HEK293 (cell line): ENCODE measurements at regions not wholly inside any gene's neighbourhood (a gene's known extent, or its start where the extent isn't known, plus 50 kb on each side); places are given as distances from the start of the nearest gene placed in this dataset.

Source experiments
- CTCF ChIA-PET: fragments of 350-600 bp; formaldehyde crosslinking; extraction: SDS; loops from one replicate; lab custom pipeline; 2021; ENCODE audit warnings: antibody characterized with exemption; lab: Yijun Ruan, JAX
- POLR2A ChIA-PET: fragments of 300-600 bp; formaldehyde crosslinking; extraction: SDS; loops from one replicate; lab custom pipeline; 2020; ENCODE audit warnings: antibody characterized with exemption, inconsistent platforms; lab: Yijun Ruan, JAX
- H3K27ac ChIP-seq: fragments of 200-500 bp; sonication (Bioruptor generic); 2 replicates; pipeline ENCODE4 v1.5.1; 2014; ENCODE audit warnings: low read depth, low read length, control low read depth, inconsistent platforms; ENCODE audit errors: extremely low read depth
- H3K36me3 ChIP-seq, 2 experiments: fragments of 200-500 bp in 1 of 2; sonication (Bioruptor generic) in 1 of 2; 1 replicate in 1 of 2; 2 replicates in 1 of 2; pipeline ENCODE4 v1.5.1; 2014 to 2017; ENCODE audit warnings: inconsistent platforms in 2 of 2, low read length in 2 of 2; ENCODE audit not compliant: control insufficient read depth in 2 of 2, insufficient read depth in 1 of 2
- H3K4me1 ChIP-seq: fragments of 200-500 bp; sonication (Bioruptor generic); 2 replicates; pipeline ENCODE4 v1.5.1; 2014; ENCODE audit warnings: mild to moderate bottlenecking, low read length, inconsistent platforms; ENCODE audit not compliant: control insufficient read depth, insufficient read depth
- H3K4me3 ChIP-seq: 2 replicates; pipeline ENCODE4 v1.5.1; 2011; ENCODE audit warnings: low read depth, mild to moderate bottlenecking, control low read depth, low read length, moderate library complexity
- H3K9me3 ChIP-seq: fragments of 200-500 bp; sonication (Bioruptor generic); 2 replicates; pipeline ENCODE4 v1.5.1; 2014; ENCODE audit warnings: low read depth, low read length, inconsistent platforms; ENCODE audit not compliant: control insufficient read depth, insufficient read depth
- IKZF3 ChIP-seq: fragments of 450-650 bp; IDR thresholded peaks from 2 replicates; pipeline ENCODE4 v1.5.0; 2018; ENCODE audit warnings: missing biosample characterization, mild to moderate bottlenecking, missing genetic modification characterization, moderate library complexity
- KLF1 ChIP-seq: fragments of 450-650 bp; formaldehyde crosslinking; IDR thresholded peaks from 2 replicates; pipeline ENCODE4 v1.5.1; 2016; ENCODE audit warnings: missing biosample characterization, missing genetic modification characterization
- RBAK ChIP-seq: fragments of 450-650 bp; formaldehyde crosslinking; IDR thresholded peaks from 2 replicates; pipeline ENCODE4 v1.5.1; 2016; ENCODE audit warnings: missing biosample characterization, missing genetic modification characterization
- ZFP69B ChIP-seq: fragments of 450-650 bp; formaldehyde crosslinking; IDR thresholded peaks from 2 replicates; pipeline ENCODE4 v1.5.1; 2016; ENCODE audit warnings: missing biosample characterization, missing genetic modification characterization
- ZNF157 ChIP-seq: fragments of 450-650 bp; formaldehyde crosslinking; IDR thresholded peaks from 2 replicates; pipeline ENCODE4 v1.5.1; 2016; ENCODE audit warnings: missing biosample characterization, missing genetic modification characterization
- ZNF292 ChIP-seq: fragments of 450-650 bp; formaldehyde crosslinking; IDR thresholded peaks from 2 replicates; pipeline ENCODE4 v1.5.1; 2016; ENCODE audit warnings: low read depth, missing biosample characterization, missing genetic modification characterization, borderline replicate concordance
- ZNF366 ChIP-seq: fragments of 450-650 bp; formaldehyde crosslinking; conservative IDR thresholded peaks from 2 replicates; pipeline ENCODE4 v1.5.1; 2016; ENCODE audit warnings: missing biosample characterization, missing genetic modification characterization
- ZNF501 ChIP-seq: fragments of 450-650 bp; formaldehyde crosslinking; IDR thresholded peaks from 2 replicates; pipeline ENCODE4 v1.5.1; 2016; ENCODE audit warnings: missing biosample characterization, missing genetic modification characterization
- ZNF510 ChIP-seq: fragments of 450-650 bp; formaldehyde crosslinking; IDR thresholded peaks from 2 replicates; pipeline ENCODE4 v1.5.1; 2018; ENCODE audit warnings: mild to moderate bottlenecking, missing genetic modification characterization, missing biosample characterization; ENCODE audit not compliant: insufficient replicate concordance
- ZNF600 ChIP-seq: fragments of 450-650 bp; formaldehyde crosslinking; IDR thresholded peaks from 2 replicates; pipeline ENCODE4 v1.5.1; 2016; ENCODE audit warnings: missing biosample characterization, missing genetic modification characterization
- ZNF677 ChIP-seq: fragments of 450-650 bp; IDR thresholded peaks from 2 replicates; pipeline ENCODE4 v1.5.0; 2018; ENCODE audit warnings: missing biosample characterization, mild to moderate bottlenecking, missing genetic modification characterization, moderate library complexity
- ZNF777 ChIP-seq: fragments of 450-650 bp; formaldehyde crosslinking; IDR thresholded peaks from 2 replicates; pipeline ENCODE4 v1.5.1; 2017; ENCODE audit warnings: missing biosample characterization, missing genetic modification characterization, borderline replicate concordance
- ZSCAN23 ChIP-seq: fragments of 450-650 bp; formaldehyde crosslinking; IDR thresholded peaks from 2 replicates; pipeline ENCODE4 v1.5.1; 2016; ENCODE audit warnings: missing biosample characterization, missing genetic modification characterization
- TF ChIP-seq, protein P1 (sequence below): fragments of 450-650 bp; formaldehyde crosslinking; IDR thresholded peaks from 2 replicates; pipeline ENCODE4 v1.5.1; 2017; ENCODE audit warnings: missing biosample characterization, missing genetic modification characterization
- TF ChIP-seq, protein P2 (sequence below): fragments of 450-650 bp; formaldehyde crosslinking; IDR thresholded peaks from 2 replicates; pipeline ENCODE4 v1.5.1; 2016; ENCODE audit warnings: missing biosample characterization, missing genetic modification characterization
- TF ChIP-seq, protein P3 (sequence below): fragments of 450-650 bp; formaldehyde crosslinking; IDR thresholded peaks from 2 replicates; pipeline ENCODE4 v1.5.1; 2016; ENCODE audit warnings: missing biosample characterization, missing genetic modification characterization, borderline replicate concordance

DNA sequence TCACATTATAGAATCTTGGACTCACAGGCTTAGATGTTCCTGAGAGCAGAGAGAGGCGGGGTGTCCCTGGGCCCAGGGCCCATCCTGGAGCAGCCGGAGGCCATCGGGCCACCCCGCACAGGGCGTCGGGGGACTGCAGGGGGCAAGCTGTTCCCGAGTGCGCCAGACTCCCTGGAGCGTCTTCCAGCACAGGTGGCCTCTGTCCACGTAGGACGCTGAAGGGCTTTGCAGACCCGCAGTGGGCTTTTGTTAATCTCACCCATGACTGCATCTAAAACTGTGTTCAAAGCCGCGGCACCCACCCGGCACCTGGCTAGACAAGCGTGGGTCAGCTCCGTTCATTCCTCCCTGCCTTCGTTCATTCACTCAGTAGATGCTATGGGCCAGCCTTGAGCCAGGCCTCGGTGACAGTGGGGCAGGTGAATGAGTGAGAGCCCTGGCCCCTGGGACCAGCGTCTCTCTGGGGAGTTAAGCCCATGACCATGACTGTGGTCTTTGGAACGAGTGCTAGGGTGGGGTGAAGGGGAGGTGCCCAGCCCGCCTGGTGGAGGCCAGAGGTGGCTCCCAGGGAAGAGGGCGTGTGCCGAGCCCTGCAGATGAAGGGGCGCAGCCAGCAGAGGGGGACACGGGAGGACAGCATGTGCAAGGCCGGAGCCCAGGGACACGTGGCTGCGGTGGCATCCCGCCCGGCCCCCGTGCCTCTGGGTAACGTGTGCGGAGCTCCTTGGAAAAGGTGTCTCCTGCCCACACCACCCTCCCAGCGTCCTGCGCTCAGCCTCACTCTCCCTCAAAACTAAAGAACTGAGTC is 98.3 kb downstream of the HMX1 start:
- Histone ChIP-seq H3K27ac (no peak overlapping the region), H3K4me1 (no peaks in the 10 kb centered on the region), H3K36me3 (no peaks in the 10 kb centered on the region), H3K4me3 (no peak overlapping the region), H3K9me3 (no peaks in the 10 kb centered on the region)
- TF ChIP-seq KLF1 (tag by site-specific recombination) (peak; percentile 86), ZNF292 (tag by site-specific recombination) (no peak), ZNF677 (tag by site-specific recombination) (no peak)
- TF ChIP-seq, protein P1, sequence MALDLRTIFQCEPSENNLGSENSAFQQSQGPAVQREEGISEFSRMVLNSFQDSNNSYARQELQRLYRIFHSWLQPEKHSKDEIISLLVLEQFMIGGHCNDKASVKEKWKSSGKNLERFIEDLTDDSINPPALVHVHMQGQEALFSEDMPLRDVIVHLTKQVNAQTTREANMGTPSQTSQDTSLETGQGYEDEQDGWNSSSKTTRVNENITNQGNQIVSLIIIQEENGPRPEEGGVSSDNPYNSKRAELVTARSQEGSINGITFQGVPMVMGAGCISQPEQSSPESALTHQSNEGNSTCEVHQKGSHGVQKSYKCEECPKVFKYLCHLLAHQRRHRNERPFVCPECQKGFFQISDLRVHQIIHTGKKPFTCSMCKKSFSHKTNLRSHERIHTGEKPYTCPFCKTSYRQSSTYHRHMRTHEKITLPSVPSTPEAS (tag by site-specific recombination): no peak
- POLR2A ChIA-PET: no interaction called here
- CTCF ChIA-PET: no interaction called here

DNA sequence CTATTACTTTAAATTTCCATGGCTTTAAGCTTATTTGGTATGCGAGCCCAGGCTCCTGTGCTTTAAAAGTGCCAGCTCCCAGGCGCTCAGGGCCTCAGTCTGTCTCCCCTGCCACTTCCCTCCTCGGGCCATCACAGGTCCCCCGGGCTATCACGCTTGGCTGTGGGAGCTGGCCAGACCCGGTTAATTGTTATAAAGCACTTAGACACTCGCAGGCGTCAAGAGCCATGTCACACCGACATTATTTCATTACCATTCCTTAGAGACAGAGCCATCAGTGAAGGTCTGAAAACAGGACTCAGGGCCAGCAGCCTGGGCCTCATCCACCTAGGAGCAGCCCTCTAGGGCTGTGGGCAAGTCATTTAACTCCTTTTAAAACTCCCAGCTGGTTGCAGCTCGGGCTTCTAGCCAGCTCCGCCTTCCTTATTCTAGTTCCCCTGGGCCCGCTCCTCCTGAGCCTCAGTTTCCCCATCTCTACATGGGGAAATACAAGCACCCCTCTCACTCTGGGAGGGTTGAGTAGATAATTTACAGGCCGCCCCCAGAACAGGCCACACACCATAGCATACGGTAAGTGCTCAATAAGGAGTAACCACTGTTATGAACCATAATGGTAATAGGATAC is 99.0 kb downstream of the HMX1 start:
- POLR2A ChIA-PET: no interaction called here
- Histone ChIP-seq H3K9me3 (no peaks in the 10 kb centered on the region), H3K27ac (no peak overlapping the region), H3K4me1 (no peaks in the 10 kb centered on the region), H3K36me3 (no peaks in the 10 kb centered on the region), H3K4me3 (no peak overlapping the region)
- TF ChIP-seq ZNF600 (tag by site-specific recombination) (0 out of 2 replicates have a peak, but pooled peaks have one; percentile 47), RBAK (tag by site-specific recombination) (no peak)
- CTCF ChIA-PET: no interaction called here

DNA sequence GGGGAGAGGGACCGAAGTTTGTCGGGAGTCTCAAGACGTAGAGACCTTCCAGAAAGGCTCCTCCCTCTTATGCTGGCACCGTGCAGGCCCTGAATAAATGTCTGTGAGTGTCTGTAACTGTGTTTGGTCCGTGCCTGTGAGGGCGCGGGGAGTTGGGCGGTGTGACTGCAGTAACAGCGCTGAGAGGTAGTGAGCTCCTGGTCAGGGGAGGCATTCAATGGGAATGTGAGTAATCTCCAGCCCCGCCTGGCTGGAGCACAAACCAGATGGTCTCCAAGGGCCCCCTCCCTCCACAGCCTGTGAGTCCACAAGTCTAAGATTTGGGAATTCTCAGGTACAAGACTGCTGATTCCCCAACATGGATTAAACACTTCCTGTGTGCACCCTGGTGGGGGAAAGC is 100.0 kb downstream of the HMX1 start:
- Histone ChIP-seq H3K4me3 (no peak overlapping the region), H3K9me3 (no peaks in the 10 kb centered on the region), H3K36me3 (no peaks in the 10 kb centered on the region), H3K27ac (no peak overlapping the region), H3K4me1 (no peaks in the 10 kb centered on the region)
- ChIA-PET POLR2A (no interaction called here), CTCF (no interaction called here)
- TF ChIP-seq ZNF366 (tag by site-specific recombination): no peak
- TF ChIP-seq ZNF510 (tag by site-specific recombination): no peak
- no peak for TF ChIP-seq ZNF157 (tag by site-specific recombination)
- TF ChIP-seq IKZF3 (tag by site-specific recombination): no peak
- no peak for TF ChIP-seq ZNF777
- TF ChIP-seq ZNF501 (tag by site-specific recombination): no peak
- TF ChIP-seq ZFP69B: no peak
- TF ChIP-seq, protein P2, sequence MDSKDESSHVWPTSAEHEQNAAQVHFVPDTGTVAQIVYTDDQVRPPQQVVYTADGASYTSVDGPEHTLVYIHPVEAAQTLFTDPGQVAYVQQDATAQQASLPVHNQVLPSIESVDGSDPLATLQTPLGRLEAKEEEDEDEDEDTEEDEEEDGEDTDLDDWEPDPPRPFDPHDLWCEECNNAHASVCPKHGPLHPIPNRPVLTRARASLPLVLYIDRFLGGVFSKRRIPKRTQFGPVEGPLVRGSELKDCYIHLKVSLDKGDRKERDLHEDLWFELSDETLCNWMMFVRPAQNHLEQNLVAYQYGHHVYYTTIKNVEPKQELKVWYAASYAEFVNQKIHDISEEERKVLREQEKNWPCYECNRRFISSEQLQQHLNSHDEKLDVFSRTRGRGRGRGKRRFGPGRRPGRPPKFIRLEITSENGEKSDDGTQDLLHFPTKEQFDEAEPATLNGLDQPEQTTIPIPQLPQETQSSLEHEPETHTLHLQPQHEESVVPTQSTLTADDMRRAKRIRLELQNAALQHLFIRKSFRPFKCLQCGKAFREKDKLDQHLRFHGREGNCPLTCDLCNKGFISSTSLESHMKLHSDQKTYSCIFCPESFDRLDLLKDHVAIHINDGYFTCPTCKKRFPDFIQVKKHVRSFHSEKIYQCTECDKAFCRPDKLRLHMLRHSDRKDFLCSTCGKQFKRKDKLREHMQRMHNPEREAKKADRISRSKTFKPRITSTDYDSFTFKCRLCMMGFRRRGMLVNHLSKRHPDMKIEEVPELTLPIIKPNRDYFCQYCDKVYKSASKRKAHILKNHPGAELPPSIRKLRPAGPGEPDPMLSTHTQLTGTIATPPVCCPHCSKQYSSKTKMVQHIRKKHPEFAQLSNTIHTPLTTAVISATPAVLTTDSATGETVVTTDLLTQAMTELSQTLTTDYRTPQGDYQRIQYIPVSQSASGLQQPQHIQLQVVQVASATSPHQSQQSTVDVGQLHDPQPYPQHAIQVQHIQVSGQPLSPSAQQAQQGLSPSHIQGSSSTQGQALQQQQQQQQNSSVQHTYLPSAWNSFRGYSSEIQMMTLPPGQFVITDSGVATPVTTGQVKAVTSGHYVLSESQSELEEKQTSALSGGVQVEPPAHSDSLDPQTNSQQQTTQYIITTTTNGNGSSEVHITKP (tag by site-specific recombination): no peak
- TF ChIP-seq, protein P3, sequence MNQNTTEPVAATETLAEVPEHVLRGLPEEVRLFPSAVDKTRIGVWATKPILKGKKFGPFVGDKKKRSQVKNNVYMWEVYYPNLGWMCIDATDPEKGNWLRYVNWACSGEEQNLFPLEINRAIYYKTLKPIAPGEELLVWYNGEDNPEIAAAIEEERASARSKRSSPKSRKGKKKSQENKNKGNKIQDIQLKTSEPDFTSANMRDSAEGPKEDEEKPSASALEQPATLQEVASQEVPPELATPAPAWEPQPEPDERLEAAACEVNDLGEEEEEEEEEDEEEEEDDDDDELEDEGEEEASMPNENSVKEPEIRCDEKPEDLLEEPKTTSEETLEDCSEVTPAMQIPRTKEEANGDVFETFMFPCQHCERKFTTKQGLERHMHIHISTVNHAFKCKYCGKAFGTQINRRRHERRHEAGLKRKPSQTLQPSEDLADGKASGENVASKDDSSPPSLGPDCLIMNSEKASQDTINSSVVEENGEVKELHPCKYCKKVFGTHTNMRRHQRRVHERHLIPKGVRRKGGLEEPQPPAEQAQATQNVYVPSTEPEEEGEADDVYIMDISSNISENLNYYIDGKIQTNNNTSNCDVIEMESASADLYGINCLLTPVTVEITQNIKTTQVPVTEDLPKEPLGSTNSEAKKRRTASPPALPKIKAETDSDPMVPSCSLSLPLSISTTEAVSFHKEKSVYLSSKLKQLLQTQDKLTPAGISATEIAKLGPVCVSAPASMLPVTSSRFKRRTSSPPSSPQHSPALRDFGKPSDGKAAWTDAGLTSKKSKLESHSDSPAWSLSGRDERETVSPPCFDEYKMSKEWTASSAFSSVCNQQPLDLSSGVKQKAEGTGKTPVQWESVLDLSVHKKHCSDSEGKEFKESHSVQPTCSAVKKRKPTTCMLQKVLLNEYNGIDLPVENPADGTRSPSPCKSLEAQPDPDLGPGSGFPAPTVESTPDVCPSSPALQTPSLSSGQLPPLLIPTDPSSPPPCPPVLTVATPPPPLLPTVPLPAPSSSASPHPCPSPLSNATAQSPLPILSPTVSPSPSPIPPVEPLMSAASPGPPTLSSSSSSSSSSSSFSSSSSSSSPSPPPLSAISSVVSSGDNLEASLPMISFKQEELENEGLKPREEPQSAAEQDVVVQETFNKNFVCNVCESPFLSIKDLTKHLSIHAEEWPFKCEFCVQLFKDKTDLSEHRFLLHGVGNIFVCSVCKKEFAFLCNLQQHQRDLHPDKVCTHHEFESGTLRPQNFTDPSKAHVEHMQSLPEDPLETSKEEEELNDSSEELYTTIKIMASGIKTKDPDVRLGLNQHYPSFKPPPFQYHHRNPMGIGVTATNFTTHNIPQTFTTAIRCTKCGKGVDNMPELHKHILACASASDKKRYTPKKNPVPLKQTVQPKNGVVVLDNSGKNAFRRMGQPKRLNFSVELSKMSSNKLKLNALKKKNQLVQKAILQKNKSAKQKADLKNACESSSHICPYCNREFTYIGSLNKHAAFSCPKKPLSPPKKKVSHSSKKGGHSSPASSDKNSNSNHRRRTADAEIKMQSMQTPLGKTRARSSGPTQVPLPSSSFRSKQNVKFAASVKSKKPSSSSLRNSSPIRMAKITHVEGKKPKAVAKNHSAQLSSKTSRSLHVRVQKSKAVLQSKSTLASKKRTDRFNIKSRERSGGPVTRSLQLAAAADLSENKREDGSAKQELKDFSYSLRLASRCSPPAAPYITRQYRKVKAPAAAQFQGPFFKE (tag by site-specific recombination): no peak
- no peak for TF ChIP-seq ZSCAN23 (tag by site-specific recombination)
